K562 (cell line): ENCODE measurements at regions not wholly inside any gene's neighbourhood (a gene's known extent, or its start where the extent isn't known, plus 50 kb on each side); places are given as distances from the start of the nearest gene placed in this dataset.

Experiments used
- ATAC-seq: fragments of 200-7000 bp; cut with Tn5 transposase; 3 replicates; pipeline ENCODE4 v1.9.1; 2020; ENCODE audit warnings: moderate library complexity
- BruUV-seq: library from RNA; stranded (reverse); fragments of 400-500 nt; replicated peaks from 2 replicates; lab custom pipeline; 2021; lab: Mats Ljungman, UMichigan
- CTCF ChIA-PET: fragments of 300-600 bp; formaldehyde crosslinking; extraction: SDS; loops from one replicate; lab custom pipeline; 2021; ENCODE audit warnings: low intra/inter-chr PET ratio; lab: Yijun Ruan, JAX
- POLR2A ChIA-PET: fragments of 300-600, 350-650 bp; sonication (Branson Sonifier 250); formaldehyde crosslinking; extraction: SDS; loops from one replicate; lab custom pipeline; 2021; ENCODE audit warnings: antibody characterized with exemption, inconsistent platforms; lab: Yijun Ruan, JAX
- DNase-seq, 4 experiments: peaks; one replicate each; pipeline versions ENCODE4 v3.0.0 to v3.0.0-alpha.2; 2011 to 2018; ENCODE audit warnings: low spot score in 3 of 4, mixed read lengths in 3 of 4; ENCODE audit errors: extremely low read depth in 1 of 4
- FAIRE-seq: peaks from 2 replicates; lab custom pipeline; 2011; peaks lifted over from hg19 to GRCh38; lab: Jason Lieb, UNC
- H2AFZ ChIP-seq: 2 replicates; pipeline ENCODE4 v1.6.0; 2011; ENCODE audit warnings: low read depth, low read length, control low read depth, inconsistent platforms
- H3K27ac ChIP-seq: fragments of 200-600 bp; 3 replicates; pipeline ENCODE4 v1.8.0; 2011; ENCODE audit warnings: low read depth, mild to moderate bottlenecking, control low read depth, inconsistent platforms, low read length, moderate library complexity, mixed read lengths; ENCODE audit errors: extremely low read depth
- H3K27me3 ChIP-seq, 2 experiments: fragments of 300-600 bp in 1 of 2; 2 replicates in 1 of 2; 3 replicates in 1 of 2; pipeline versions ENCODE4 v1.6.0 to v1.8.0; 2011; ENCODE audit warnings: inconsistent platforms in 2 of 2, low read length in 2 of 2, mild to moderate bottlenecking in 1 of 2, mixed read lengths in 1 of 2, moderate library complexity in 1 of 2; ENCODE audit not compliant: control insufficient read depth in 2 of 2, insufficient read depth in 2 of 2
- H3K36me3 ChIP-seq: fragments of 300-600 bp; 3 replicates; pipeline ENCODE4 v1.8.0; 2011; ENCODE audit warnings: mild to moderate bottlenecking, low read length, inconsistent platforms; ENCODE audit not compliant: control insufficient read depth, insufficient read depth
- H3K4me1 ChIP-seq, 2 experiments: fragments of 200-600 bp in 1 of 2; replicated peaks in 1 of 2; 2 replicates in 1 of 2; 3 replicates in 1 of 2; pipeline versions ENCODE4 v1.5.1 to v1.8.0; 2011; ENCODE audit warnings: inconsistent platforms in 2 of 2, low read length in 2 of 2, mild to moderate bottlenecking in 1 of 2, mixed read lengths in 1 of 2, moderate library complexity in 1 of 2; ENCODE audit not compliant: control insufficient read depth in 2 of 2, insufficient read depth in 2 of 2
- H3K4me2 ChIP-seq: 2 replicates; pipeline ENCODE4 v1.6.1; 2011; ENCODE audit warnings: low read length, control low read depth, inconsistent platforms, mixed read lengths; ENCODE audit not compliant: insufficient read depth
- H3K4me3 ChIP-seq: fragments of 200-600 bp; sonication (generic), shearing (Covaris generic); 2 replicates; pipeline ENCODE4 v1.5.1; 2016; ENCODE audit warnings: control low read depth, inconsistent platforms
- H3K79me2 ChIP-seq: fragments of 200-600 bp; 3 replicates; pipeline ENCODE4 v1.8.0; 2011; ENCODE audit warnings: low read length, inconsistent platforms; ENCODE audit not compliant: control insufficient read depth, insufficient read depth
- H3K9ac ChIP-seq, 2 experiments: 2 replicates each; pipeline versions ENCODE4 v1.6.0 to v1.6.1; 2011; ENCODE audit warnings: low read depth in 2 of 2, low read length in 2 of 2, control low read depth in 1 of 2, inconsistent platforms in 1 of 2, mild to moderate bottlenecking in 1 of 2, mixed read lengths in 1 of 2; ENCODE audit not compliant: insufficient read depth in 1 of 2
- H3K9me1 ChIP-seq: one replicate; pipeline ENCODE4 v1.6.0; 2011; ENCODE audit warnings: inconsistent platforms, mild to moderate bottlenecking, low read length, moderate library complexity; ENCODE audit not compliant: control insufficient read depth, insufficient read depth
- H3K9me3 ChIP-seq: replicated peaks from 2 replicates; pipeline ENCODE4 v1.5.1; 2011; ENCODE audit warnings: low read depth, low read length, inconsistent platforms; ENCODE audit not compliant: control insufficient read depth, insufficient read depth
- H4K20me1 ChIP-seq: replicated peaks from 2 replicates; pipeline ENCODE4 v1.6.1; 2011; ENCODE audit warnings: low read length, inconsistent platforms, mixed read lengths; ENCODE audit not compliant: control insufficient read depth, insufficient read depth
- BCOR ChIP-seq: fragments of 450-650 bp; IDR thresholded peaks from 2 replicates; pipeline ENCODE4 v1.6.1; 2016
- CAMTA2 ChIP-seq: fragments of 250-450 bp; sonication (Bioruptor Pico); conservative IDR thresholded peaks from 2 replicates; pipeline ENCODE4 v1.5.1; 2022
- CREM ChIP-seq: IDR thresholded peaks from 2 replicates; pipeline ENCODE4 v1.6.1; 2014; ENCODE audit warnings: antibody characterized with exemption, low read depth
- NR2C1 ChIP-seq, 2 experiments: fragments of 450-650 bp; IDR thresholded peaks; 2 replicates each; pipeline ENCODE4 v1.6.1; 2017; ENCODE audit warnings: mild to moderate bottlenecking in 2 of 2, antibody characterized with exemption in 1 of 2, inconsistent platforms in 1 of 2, missing compliant biosample characterization in 1 of 2, missing genetic modification characterization in 1 of 2
- SMAD2 ChIP-seq: fragments of 150-350 bp; IDR thresholded peaks from 2 replicates; pipeline ENCODE4 v1.6.1; 2014; ENCODE audit warnings: low read depth, mild to moderate bottlenecking, low read length
- SUPT5H ChIP-seq: fragments of 450-650 bp; IDR thresholded peaks from 2 replicates; pipeline ENCODE4 v1.6.1; 2016
- ZNF212 ChIP-seq: fragments of 450-650 bp; formaldehyde crosslinking; IDR thresholded peaks from 2 replicates; pipeline ENCODE4 v1.4.0; 2020; ENCODE audit warnings: mild to moderate bottlenecking
- ZNF589 ChIP-seq: fragments of 200-800 bp; sonication (Bioruptor generic); IDR thresholded peaks from 2 replicates; pipeline ENCODE4 v1.6.1; 2016; ENCODE audit warnings: low read depth, missing genetic modification characterization, missing compliant biosample characterization
- ZNF79 ChIP-seq: fragments of 250-450 bp; sonication (Bioruptor Pico); IDR thresholded peaks from 2 replicates; pipeline ENCODE4 v1.4.0; 2020; ENCODE audit warnings: low read depth, mild to moderate bottlenecking, moderate library complexity
- WGBS: fragments of 100-300 bp; shearing (Covaris generic); methylation state at CpG from one replicate; pipeline ENCODE4 v1.1.6; 2016; ENCODE audit warnings: low coverage, mixed read lengths; ENCODE audit not compliant: insufficient coverage; ENCODE audit errors: missing lambda C conversion rate; 5-methylcytosine and 5-hydroxymethylcytosine counted together
- in situ Hi-C: fragments of 300-500 bp; cut with MboI; formaldehyde crosslinking; loops from 4 replicates; pipeline ENCODE4 v1.15.0; 2018; ENCODE audit warnings: inconsistent platforms, mixed read lengths
- intact Hi-C: fragments of 100-400 bp; cut with micrococcal nuclease; formaldehyde crosslinking; loops from 2 replicates; pipeline ENCODE4 v1.14.2; 2022
- TF ChIP-seq, protein P1 (sequence below): fragments of 450-650 bp; formaldehyde crosslinking; IDR thresholded peaks from 2 replicates; pipeline ENCODE4 v1.4.0; 2022; ENCODE audit warnings: mild to moderate bottlenecking, moderate library complexity
- TF ChIP-seq, protein P2 (sequence below): sonication (generic); formaldehyde crosslinking; IDR thresholded peaks from 2 replicates; pipeline ENCODE4 v1.8.1; 2022; ENCODE audit warnings: missing genetic modification reagents
- TF ChIP-seq, protein P3 (sequence below): fragments of 150-350 bp; IDR thresholded peaks from 2 replicates; pipeline ENCODE4 v1.6.1; 2014; ENCODE audit warnings: low read depth, mild to moderate bottlenecking, low read length, borderline replicate concordance
- TF ChIP-seq, protein P4 (sequence below): fragments of 200-400 bp; formaldehyde crosslinking; IDR thresholded peaks from 2 replicates; pipeline ENCODE4 v1.6.1; 2017; ENCODE audit warnings: mild to moderate bottlenecking, low read depth, low read length, moderate library complexity

DNA sequence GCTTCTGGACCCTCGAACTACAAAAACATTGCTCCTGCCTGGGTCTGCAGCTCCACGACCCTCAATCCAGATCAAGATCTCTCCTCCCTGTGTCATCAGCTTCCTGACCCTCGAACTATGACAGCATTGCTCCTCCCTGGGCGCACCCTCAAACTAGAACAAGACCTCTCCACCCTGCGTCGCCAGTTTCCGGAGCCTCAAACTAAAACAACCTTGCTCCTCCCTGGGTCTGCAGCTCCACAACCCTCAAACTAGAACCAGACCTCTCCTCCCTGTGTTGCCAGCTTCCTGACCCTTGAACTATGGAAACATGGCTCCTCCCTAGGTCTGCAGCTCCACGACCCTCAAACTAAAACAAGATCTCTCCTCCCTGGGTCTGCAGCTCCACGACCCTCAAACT is 339.7 kb upstream of the SULF2 start:
- no peaks in the 10 kb centered on the region for H3K36me3 ChIP-seq
- BruUV-seq: no TSS peak
- intact Hi-C loops: no loop called here
- no peaks in the 10 kb centered on the region; a peak in 1 of 5 replicates for H3K4me1 ChIP-seq
- H3K9me3 ChIP-seq: no peaks in the 10 kb centered on the region
- in situ Hi-C loops: no loop called here
- H3K9me1 ChIP-seq: no peaks in the 10 kb centered on the region
- no peaks in the 10 kb centered on the region for H4K20me1 ChIP-seq
- ATAC-seq (no peak), DNase-seq (no peak), FAIRE-seq (no peak)
- CTCF ChIA-PET: interaction anchor here (0.6 kb wide), 1 partner anchor 29 kb away, joined by 3 read pairs; no protein-coding TSS in a partner anchor
- WGBS: 5% methylated on average over 9 of the region's 9 CpGs
- no peak overlapping the region for H3K4me2 ChIP-seq
- H3K79me2 ChIP-seq: no peaks in the 10 kb centered on the region
- no peak overlapping the region for H3K27ac ChIP-seq
- H3K9ac ChIP-seq: no peak overlapping the region
- H2AFZ ChIP-seq: no peak overlapping the region
- no peak overlapping the region for H3K4me3 ChIP-seq
- POLR2A ChIA-PET: interaction anchor here (0.5 to 1.7 kb wide), 5 partner anchors 12 to 274 kb away, joined by 3 to 5 read pairs (median 3); no protein-coding TSS in a partner anchor
- peaks cover 0 to 35% of the 10 kb centered on the region in 2 experiments; a peak in 2 of 5 replicates for H3K27me3 ChIP-seq
- TF ChIP-seq, protein P1, sequence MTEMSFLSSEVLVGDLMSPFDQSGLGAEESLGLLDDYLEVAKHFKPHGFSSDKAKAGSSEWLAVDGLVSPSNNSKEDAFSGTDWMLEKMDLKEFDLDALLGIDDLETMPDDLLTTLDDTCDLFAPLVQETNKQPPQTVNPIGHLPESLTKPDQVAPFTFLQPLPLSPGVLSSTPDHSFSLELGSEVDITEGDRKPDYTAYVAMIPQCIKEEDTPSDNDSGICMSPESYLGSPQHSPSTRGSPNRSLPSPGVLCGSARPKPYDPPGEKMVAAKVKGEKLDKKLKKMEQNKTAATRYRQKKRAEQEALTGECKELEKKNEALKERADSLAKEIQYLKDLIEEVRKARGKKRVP (CRISPR knock-in tag): no peak
- no peak for TF ChIP-seq ZNF79 (CRISPR knock-in tag)
- TF ChIP-seq NR2C1 (IDR thresholded peaks at IDR 0.05): no peak
- peak; percentile 67; the same call in 1 of the 2 replicates for TF ChIP-seq NR2C1 (tag; IDR thresholded peaks at IDR 0.05)
- TF ChIP-seq SUPT5H: no peak
- TF ChIP-seq, protein P2, sequence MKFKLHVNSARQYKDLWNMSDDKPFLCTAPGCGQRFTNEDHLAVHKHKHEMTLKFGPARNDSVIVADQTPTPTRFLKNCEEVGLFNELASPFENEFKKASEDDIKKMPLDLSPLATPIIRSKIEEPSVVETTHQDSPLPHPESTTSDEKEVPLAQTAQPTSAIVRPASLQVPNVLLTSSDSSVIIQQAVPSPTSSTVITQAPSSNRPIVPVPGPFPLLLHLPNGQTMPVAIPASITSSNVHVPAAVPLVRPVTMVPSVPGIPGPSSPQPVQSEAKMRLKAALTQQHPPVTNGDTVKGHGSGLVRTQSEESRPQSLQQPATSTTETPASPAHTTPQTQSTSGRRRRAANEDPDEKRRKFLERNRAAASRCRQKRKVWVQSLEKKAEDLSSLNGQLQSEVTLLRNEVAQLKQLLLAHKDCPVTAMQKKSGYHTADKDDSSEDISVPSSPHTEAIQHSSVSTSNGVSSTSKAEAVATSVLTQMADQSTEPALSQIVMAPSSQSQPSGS (CRISPR knock-in tag): no peak
- TF ChIP-seq, protein P3, sequence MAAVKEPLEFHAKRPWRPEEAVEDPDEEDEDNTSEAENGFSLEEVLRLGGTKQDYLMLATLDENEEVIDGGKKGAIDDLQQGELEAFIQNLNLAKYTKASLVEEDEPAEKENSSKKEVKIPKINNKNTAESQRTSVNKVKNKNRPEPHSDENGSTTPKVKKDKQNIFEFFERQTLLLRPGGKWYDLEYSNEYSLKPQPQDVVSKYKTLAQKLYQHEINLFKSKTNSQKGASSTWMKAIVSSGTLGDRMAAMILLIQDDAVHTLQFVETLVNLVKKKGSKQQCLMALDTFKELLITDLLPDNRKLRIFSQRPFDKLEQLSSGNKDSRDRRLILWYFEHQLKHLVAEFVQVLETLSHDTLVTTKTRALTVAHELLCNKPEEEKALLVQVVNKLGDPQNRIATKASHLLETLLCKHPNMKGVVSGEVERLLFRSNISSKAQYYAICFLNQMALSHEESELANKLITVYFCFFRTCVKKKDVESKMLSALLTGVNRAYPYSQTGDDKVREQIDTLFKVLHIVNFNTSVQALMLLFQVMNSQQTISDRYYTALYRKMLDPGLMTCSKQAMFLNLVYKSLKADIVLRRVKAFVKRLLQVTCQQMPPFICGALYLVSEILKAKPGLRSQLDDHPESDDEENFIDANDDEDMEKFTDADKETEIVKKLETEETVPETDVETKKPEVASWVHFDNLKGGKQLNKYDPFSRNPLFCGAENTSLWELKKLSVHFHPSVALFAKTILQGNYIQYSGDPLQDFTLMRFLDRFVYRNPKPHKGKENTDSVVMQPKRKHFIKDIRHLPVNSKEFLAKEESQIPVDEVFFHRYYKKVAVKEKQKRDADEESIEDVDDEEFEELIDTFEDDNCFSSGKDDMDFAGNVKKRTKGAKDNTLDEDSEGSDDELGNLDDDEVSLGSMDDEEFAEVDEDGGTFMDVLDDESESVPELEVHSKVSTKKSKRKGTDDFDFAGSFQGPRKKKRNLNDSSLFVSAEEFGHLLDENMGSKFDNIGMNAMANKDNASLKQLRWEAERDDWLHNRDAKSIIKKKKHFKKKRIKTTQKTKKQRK: no peak
- TF ChIP-seq CAMTA2 (CRISPR knock-in tag): no peak
- TF ChIP-seq, protein P4, sequence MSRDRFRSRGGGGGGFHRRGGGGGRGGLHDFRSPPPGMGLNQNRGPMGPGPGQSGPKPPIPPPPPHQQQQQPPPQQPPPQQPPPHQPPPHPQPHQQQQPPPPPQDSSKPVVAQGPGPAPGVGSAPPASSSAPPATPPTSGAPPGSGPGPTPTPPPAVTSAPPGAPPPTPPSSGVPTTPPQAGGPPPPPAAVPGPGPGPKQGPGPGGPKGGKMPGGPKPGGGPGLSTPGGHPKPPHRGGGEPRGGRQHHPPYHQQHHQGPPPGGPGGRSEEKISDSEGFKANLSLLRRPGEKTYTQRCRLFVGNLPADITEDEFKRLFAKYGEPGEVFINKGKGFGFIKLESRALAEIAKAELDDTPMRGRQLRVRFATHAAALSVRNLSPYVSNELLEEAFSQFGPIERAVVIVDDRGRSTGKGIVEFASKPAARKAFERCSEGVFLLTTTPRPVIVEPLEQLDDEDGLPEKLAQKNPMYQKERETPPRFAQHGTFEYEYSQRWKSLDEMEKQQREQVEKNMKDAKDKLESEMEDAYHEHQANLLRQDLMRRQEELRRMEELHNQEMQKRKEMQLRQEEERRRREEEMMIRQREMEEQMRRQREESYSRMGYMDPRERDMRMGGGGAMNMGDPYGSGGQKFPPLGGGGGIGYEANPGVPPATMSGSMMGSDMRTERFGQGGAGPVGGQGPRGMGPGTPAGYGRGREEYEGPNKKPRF: no peak
- TF ChIP-seq SMAD2: no peak
- peak; percentile 38; the same call in 1 of the 2 replicates for TF ChIP-seq ZNF589 (CRISPR knock-in tag)
- peak; percentile 22; the same call in 1 of the 2 replicates for TF ChIP-seq CREM
- TF ChIP-seq ZNF212 (CRISPR knock-in tag): no peak
- TF ChIP-seq BCOR: no peak
